Endothelial cell of umbilical vein (primary cell): ENCODE measurements at regions not wholly inside any gene's neighbourhood (a gene's known extent, or its start where the extent isn't known, plus 50 kb on each side); places are given as distances from the start of the nearest gene placed in this dataset.

Experiments
- BruUV-seq: library from RNA; stranded (reverse); fragments of 400-500 nt; replicated peaks from 2 replicates; lab custom pipeline; 2021; lab: Mats Ljungman, UMichigan
- CTCF ChIA-PET: fragments of 300-600, 350-600 bp; sonication (Branson Sonifier 250); formaldehyde crosslinking; loops from one replicate; lab custom pipeline; 2021; ENCODE audit warnings: antibody characterized with exemption, inconsistent platforms; lab: Charles Lee
- POLR2A ChIA-PET: fragments of 300-600, 350-600 bp; sonication (Branson Sonifier 250); formaldehyde crosslinking; loops from one replicate; lab custom pipeline; 2021; ENCODE audit warnings: antibody characterized with exemption, inconsistent platforms; lab: Charles Lee
- DNase-seq: peaks from one replicate; pipeline ENCODE4 v3.0.0-alpha.2; 2011; ENCODE audit warnings: low read depth, low spot score
- FAIRE-seq: peaks from 2 replicates; lab custom pipeline; 2011; peaks lifted over from hg19 to GRCh38; lab: Jason Lieb, UNC
- H2AFZ ChIP-seq: 2 replicates; pipeline ENCODE4 v1.6.0; 2012; ENCODE audit warnings: low read depth, low read length, control low read depth, inconsistent platforms
- H3K27ac ChIP-seq: 2 replicates; pipeline ENCODE4 v1.5.1; 2011; ENCODE audit warnings: low read depth, mild to moderate bottlenecking, control low read depth, low read length, moderate library complexity; ENCODE audit not compliant: insufficient read depth
- H3K27me3 ChIP-seq, 2 experiments: 2 replicates each; pipeline versions ENCODE4 v1.6.0 to v1.6.1; 2011; ENCODE audit warnings: low read length in 2 of 2, mixed read lengths in 1 of 2; ENCODE audit not compliant: control insufficient read depth in 2 of 2, insufficient read depth in 2 of 2
- H3K36me3 ChIP-seq, 2 experiments: 2 replicates in 1 of 2; 3 replicates in 1 of 2; pipeline ENCODE4 v1.5.1; 2011; ENCODE audit warnings: low read length in 2 of 2, mild to moderate bottlenecking in 1 of 2, moderate library complexity in 1 of 2; ENCODE audit not compliant: control insufficient read depth in 2 of 2, insufficient read depth in 2 of 2; ENCODE audit errors: extremely low read depth in 1 of 2
- H3K4me1 ChIP-seq: 3 replicates; pipeline ENCODE4 v1.5.1; 2011; ENCODE audit warnings: mild to moderate bottlenecking, low read length; ENCODE audit not compliant: control insufficient read depth, insufficient read depth; ENCODE audit errors: extremely low read depth
- H3K4me2 ChIP-seq: 2 replicates; pipeline ENCODE4 v1.6.1; 2011; ENCODE audit warnings: low read length, control low read depth, mixed read lengths; ENCODE audit not compliant: insufficient read depth
- H3K4me3 ChIP-seq, 3 experiments: fragments of 200-600 bp in 1 of 3; sonication (generic), shearing (Covaris generic) in 1 of 3; replicated peaks in 1 of 3; 2 replicates each; pipeline ENCODE4 v1.5.1; 2011 to 2016; ENCODE audit warnings: control low read depth in 3 of 3, low read length in 3 of 3, mild to moderate bottlenecking in 2 of 3, inconsistent platforms in 1 of 3, low read depth in 1 of 3, moderate library complexity in 1 of 3; ENCODE audit not compliant: insufficient read depth in 1 of 3
- H3K79me2 ChIP-seq: 2 replicates; pipeline ENCODE4 v1.6.0; 2012; ENCODE audit warnings: low read length, inconsistent platforms; ENCODE audit not compliant: control insufficient read depth, insufficient read depth
- H3K9ac ChIP-seq: replicated peaks from 2 replicates; pipeline ENCODE3; 2011; ENCODE audit warnings: low read length, control low read depth; ENCODE audit not compliant: insufficient read depth; ENCODE audit errors: extremely low read depth
- H3K9me1 ChIP-seq: replicated peaks from 3 replicates; pipeline ENCODE4 v1.6.0; 2011; ENCODE audit warnings: mild to moderate bottlenecking, low read length; ENCODE audit not compliant: control insufficient read depth, insufficient read depth; ENCODE audit errors: extremely low read depth
- H3K9me3 ChIP-seq: replicated peaks from 2 replicates; pipeline ENCODE4 v1.5.1; 2012; ENCODE audit warnings: low read length, inconsistent platforms; ENCODE audit not compliant: control insufficient read depth, insufficient read depth
- H4K20me1 ChIP-seq: replicated peaks from 2 replicates; pipeline ENCODE3; 2011; ENCODE audit warnings: mild to moderate bottlenecking, low read length; ENCODE audit not compliant: control insufficient read depth, insufficient read depth; ENCODE audit errors: extremely low read depth
- CTCF ChIP-seq, 2 donors: IDR thresholded peaks; 1 replicate in 1 of 2; 2 replicates in 1 of 2; pipeline ENCODE4 v1.5.1; 2011; ENCODE audit warnings: low read length in 2 of 2, mild to moderate bottlenecking in 2 of 2, moderate library complexity in 2 of 2, control low read depth in 1 of 2, inconsistent platforms in 1 of 2, low read depth in 1 of 2; ENCODE audit not compliant: insufficient read depth in 1 of 2; ENCODE audit errors: extremely low read depth in 1 of 2
- EZH2 ChIP-seq: IDR thresholded peaks from 2 replicates; pipeline ENCODE4 v1.6.1; 2012; ENCODE audit warnings: borderline replicate concordance, low read depth, mild to moderate bottlenecking, moderate library complexity, low read length, inconsistent platforms; ENCODE audit not compliant: severe bottlenecking
- FOS ChIP-seq: IDR thresholded peaks from 2 replicates; pipeline ENCODE4 v1.6.1; 2011; ENCODE audit warnings: mild to moderate bottlenecking, low read length, moderate library complexity, borderline replicate concordance; ENCODE audit not compliant: insufficient read depth
- GATA2 ChIP-seq: IDR thresholded peaks from 2 replicates; pipeline ENCODE4 v1.7.0; 2011; ENCODE audit warnings: low read depth, mild to moderate bottlenecking, moderate library complexity, mixed read lengths, low read length; ENCODE audit not compliant: insufficient read length, insufficient read depth
- JUN ChIP-seq: IDR thresholded peaks from 2 replicates; pipeline ENCODE4 v1.6.1; 2011; ENCODE audit warnings: borderline replicate concordance, low read depth; ENCODE audit not compliant: insufficient read length, insufficient read depth
- MYC ChIP-seq: IDR thresholded peaks from one replicate; pipeline ENCODE4 v1.6.1; 2011; ENCODE audit warnings: mild to moderate bottlenecking, low read depth, low read length
- POLR2A ChIP-seq: IDR thresholded peaks from 2 replicates; pipeline ENCODE4 v1.6.1; 2012; ENCODE audit warnings: low read depth, mild to moderate bottlenecking, control low read depth, low read length
- POLR2AphosphoS5 ChIP-seq: IDR thresholded peaks from 2 replicates; pipeline ENCODE4 v1.6.1; 2012; ENCODE audit warnings: low read depth, mild to moderate bottlenecking, control low read depth, low read length, moderate library complexity; ENCODE audit not compliant: insufficient read depth
- dilution Hi-C: fragments of 300-500 bp; cut with MboI; formaldehyde crosslinking; loops from one replicate; pipeline ENCODE4 v1.15.0; 2019; ENCODE audit warnings: low sequenced_read_pairs; ENCODE audit not compliant: extremely low pct_ligation_motif_present
- intact Hi-C: fragments of 100-400 bp; cut with micrococcal nuclease; formaldehyde crosslinking; loops from one replicate; pipeline ENCODE4 v1.10.0; 2022
- TF ChIP-seq, protein P1 (sequence below): IDR thresholded peaks from 2 replicates; pipeline ENCODE4 v1.6.1; 2011; ENCODE audit not compliant: insufficient read depth, insufficient read length

DNA sequence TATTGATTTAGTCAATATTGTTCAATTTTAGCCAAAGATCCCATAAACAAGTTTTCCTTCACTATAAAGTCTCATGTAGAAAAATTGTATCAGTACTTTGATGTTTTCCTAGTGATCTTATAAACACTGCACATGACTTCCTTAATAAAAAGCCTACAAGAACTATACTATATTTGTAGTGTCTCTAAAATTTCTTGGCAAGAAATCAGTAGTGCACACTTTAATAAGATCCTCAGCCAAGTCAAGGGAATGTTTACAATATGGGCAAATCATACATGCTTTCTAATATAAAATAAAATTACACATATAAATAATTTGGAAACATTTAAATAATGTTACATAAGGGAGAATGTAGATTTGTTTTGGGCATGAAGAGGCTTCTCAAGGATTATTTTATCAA lies 203.0 kb upstream of the CCDC179 start:
- CTCF ChIA-PET, result no interaction called here
- H3K4me1 ChIP-seq, result no peaks in the 10 kb centered on the region
- H3K36me3 ChIP-seq, result no peaks in the 10 kb centered on the region
- H3K4me3 ChIP-seq, result no peak overlapping the region
- no peak overlapping the region for H2AFZ ChIP-seq
- no peaks in the 10 kb centered on the region for H3K9me3 ChIP-seq
- dilution Hi-C loops (no loop called here), intact Hi-C loops (no loop called here)
- no peaks in the 10 kb centered on the region for H3K79me2 ChIP-seq
- POLR2A ChIA-PET, result no interaction called here
- H4K20me1 ChIP-seq, result no peaks in the 10 kb centered on the region
- no peaks in the 10 kb centered on the region for H3K27me3 ChIP-seq
- FAIRE-seq (no peak), DNase-seq (no peak)
- H3K27ac ChIP-seq, result no peak overlapping the region
- H3K9ac ChIP-seq, result no peak overlapping the region
- no peak overlapping the region for H3K4me2 ChIP-seq
- no peaks in the 10 kb centered on the region for H3K9me1 ChIP-seq
- TF ChIP-seq JUN, result no peak
- TF ChIP-seq MYC, result no peak
- TF ChIP-seq CTCF (IDR thresholded peaks at IDR 0.05; ENCODE audit: extremely low read depth in 1 of 2, insufficient read depth in 1 of 2, low read depth in 1 of 2, low read length in 2 of 2), result no peak
- TF ChIP-seq EZH2, result no peak
- no peak for TF ChIP-seq FOS
- no peak for TF ChIP-seq GATA2
- no peak for TF ChIP-seq POLR2A
- TF ChIP-seq, protein P1, sequence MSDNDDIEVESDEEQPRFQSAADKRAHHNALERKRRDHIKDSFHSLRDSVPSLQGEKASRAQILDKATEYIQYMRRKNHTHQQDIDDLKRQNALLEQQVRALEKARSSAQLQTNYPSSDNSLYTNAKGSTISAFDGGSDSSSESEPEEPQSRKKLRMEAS, result no peak
- no peak for TF ChIP-seq POLR2AphosphoS5
- BruUV-seq, result no TSS peak
